GM12891 (cell line): ENCODE measurements at regions not wholly inside any gene's neighbourhood (a gene's known extent, or its start where the extent isn't known, plus 50 kb on each side); places are given as distances from the start of the nearest gene placed in this dataset.

Experiments used
- PAX5 ChIP-seq: IDR thresholded peaks from 2 replicates; pipeline ENCODE4 v1.6.1; 2011; ENCODE audit warnings: low read length, moderate library complexity, mild to moderate bottlenecking; ENCODE audit not compliant: insufficient read depth, severe bottlenecking
- POLR2A ChIP-seq: IDR thresholded peaks from 2 replicates; pipeline ENCODE4 v1.6.1; 2011; ENCODE audit warnings: low read depth, low read length, control low read depth
- POLR2AphosphoS5 ChIP-seq: IDR thresholded peaks from 2 replicates; pipeline ENCODE4 v1.6.1; 2011; ENCODE audit warnings: low read depth, low read length, control low read depth
- POU2F2 ChIP-seq: IDR thresholded peaks from 2 replicates; pipeline ENCODE4 v1.6.1; 2011; ENCODE audit warnings: low read depth, mild to moderate bottlenecking, control low read depth, low read length, moderate library complexity
- SPI1 ChIP-seq: IDR thresholded peaks from 2 replicates; pipeline ENCODE4 v1.6.1; 2011; ENCODE audit warnings: low read depth, low read length, control low read depth
- TAF1 ChIP-seq: IDR thresholded peaks from 2 replicates; pipeline ENCODE4 v1.6.1; 2011; ENCODE audit warnings: low read depth, low read length, control low read depth

GRCh38 chr4:134343081-134343480 is 141.5 kb upstream of the PABPC4L start:
- TF ChIP-seq POLR2A (no peak), POLR2AphosphoS5 (no peak), SPI1 (no peak), TAF1 (no peak), POU2F2 (no peak), PAX5 (no peak)
